A673 (cell line): ENCODE measurements at regions not wholly inside any gene's neighbourhood (a gene's known extent, or its start where the extent isn't known, plus 50 kb on each side); places are given as distances from the start of the nearest gene placed in this dataset.

Experiments
- BruUV-seq: library from RNA; stranded (reverse); fragments of 400-500 nt; replicated peaks from 2 replicates; lab custom pipeline; 2021; lab: Mats Ljungman, UMichigan
- CTCF ChIA-PET: fragments of 300-600 bp; sonication (Branson Sonifier 250); formaldehyde crosslinking; loops from one replicate; lab custom pipeline; 2022; ENCODE audit warnings: antibody characterized with exemption; lab: Charles Lee
- POLR2A ChIA-PET: fragments of 300-600 bp; sonication (Branson Sonifier 250); formaldehyde crosslinking; loops from one replicate; lab custom pipeline; 2022; ENCODE audit warnings: antibody characterized with exemption; ENCODE audit not compliant: low non-redundant PET; lab: Charles Lee
- DNase-seq: peaks from one replicate; pipeline ENCODE4 v3.0.0-alpha.2; 2015; ENCODE audit warnings: low spot score
- H3K27ac ChIP-seq: fragments of 200-600 bp; sonication (generic); 2 replicates; pipeline ENCODE4 v1.5.1; 2016; ENCODE audit warnings: mixed run types, low read depth, mild to moderate bottlenecking, mixed read lengths, antibody characterized with exemption, low read length; ENCODE audit not compliant: poor library complexity, severe bottlenecking
- H3K27me3 ChIP-seq: fragments of 200-600 bp; sonication (generic); replicated peaks from 2 replicates; pipeline ENCODE4 v1.6.1; 2017; ENCODE audit warnings: mixed run types, low read depth, mild to moderate bottlenecking, mixed read lengths, antibody characterized with exemption, low read length; ENCODE audit not compliant: insufficient read depth, poor library complexity
- H3K36me3 ChIP-seq: fragments of 200-600 bp; sonication (generic); 2 replicates; pipeline ENCODE4 v1.6.1; 2016; ENCODE audit warnings: mixed run types, mild to moderate bottlenecking, mixed read lengths, antibody characterized with exemption, low read length; ENCODE audit not compliant: insufficient read depth, poor library complexity, severe bottlenecking
- H3K4me1 ChIP-seq: fragments of 200-600 bp; sonication (generic); 2 replicates; pipeline ENCODE4 v1.6.1; 2017; ENCODE audit warnings: mixed run types, mild to moderate bottlenecking, mixed read lengths, antibody characterized with exemption, low read length; ENCODE audit not compliant: insufficient read depth, poor library complexity, severe bottlenecking
- H3K4me3 ChIP-seq: fragments of 200-600 bp; sonication (generic); 2 replicates; pipeline ENCODE4 v1.5.1; 2016; ENCODE audit warnings: low read depth, mixed run types, mild to moderate bottlenecking, mixed read lengths, low read length; ENCODE audit not compliant: poor library complexity, severe bottlenecking
- H3K9me3 ChIP-seq: fragments of 200-600 bp; sonication (generic); 2 replicates; pipeline ENCODE4 v1.6.1; 2016; ENCODE audit warnings: mixed run types, low read depth, mild to moderate bottlenecking, mixed read lengths, antibody characterized with exemption, low read length; ENCODE audit not compliant: poor library complexity, severe bottlenecking
- CTCF ChIP-seq: fragments of 300-800, 200-600 bp; sonication (generic); conservative IDR thresholded peaks from 2 replicates; pipeline ENCODE4 v1.5.1; 2017; ENCODE audit warnings: low read depth, mild to moderate bottlenecking, antibody characterized with exemption, low read length, moderate library complexity, mixed read lengths
- EZH2 ChIP-seq: fragments of 200-600 bp; sonication (generic); IDR thresholded peaks from 2 replicates; pipeline ENCODE4 v1.6.1; 2017; ENCODE audit warnings: borderline replicate concordance, low read depth, mild to moderate bottlenecking, mixed read lengths, antibody characterized with exemption, low read length; ENCODE audit not compliant: poor library complexity, severe bottlenecking
- intact Hi-C: fragments of 100-400 bp; cut with micrococcal nuclease; formaldehyde crosslinking; loops from one replicate; pipeline ENCODE4 v1.10.0; 2022; ENCODE audit not compliant: unreplicated experiment

GRCh38 chr3:165440380-165440779 lies 244.2 kb upstream of the SLITRK3 start:
- POLR2A ChIA-PET, result no interaction called here
- CTCF ChIA-PET, result no interaction called here
- BruUV-seq, result no TSS peak

GRCh38 chr3:165439765-165440164 lies 243.6 kb upstream of the SLITRK3 start:
- Histone ChIP-seq H3K27ac (no peak overlapping the region), H3K9me3 (no peaks in the 10 kb centered on the region), H3K36me3 (no peaks in the 10 kb centered on the region), H3K4me1 (no peaks in the 10 kb centered on the region), H3K27me3 (no peaks in the 10 kb centered on the region), H3K4me3 (no peak overlapping the region)
- no TSS peak for BruUV-seq
- ChIA-PET POLR2A (no interaction called here), CTCF (no interaction called here)
- peak; percentile 1 for DNase-seq
- TF ChIP-seq EZH2, result no peak
- no peak for TF ChIP-seq CTCF
- intact Hi-C loops, result no loop called here

More at GRCh38 chr3:165440380-165440779, 244.2 kb upstream of the SLITRK3 start:
- DNase-seq, result no peak
- H3K4me1 ChIP-seq, result no peaks in the 10 kb centered on the region
- H3K27me3 ChIP-seq, result no peaks in the 10 kb centered on the region
- no peak overlapping the region for H3K27ac ChIP-seq
- intact Hi-C loops, result no loop called here
- H3K9me3 ChIP-seq, result no peaks in the 10 kb centered on the region
- no peaks in the 10 kb centered on the region for H3K36me3 ChIP-seq
- TF ChIP-seq CTCF, result no peak
- TF ChIP-seq EZH2, result no peak
- H3K4me3 ChIP-seq, result no peak overlapping the region

GRCh38 chr3:165434516-165434915 lies 238.3 kb upstream of the SLITRK3 start:
- CTCF ChIA-PET, result no interaction called here
- H3K4me1 ChIP-seq, result no peaks in the 10 kb centered on the region
- no peak for TF ChIP-seq EZH2
- no peak for TF ChIP-seq CTCF
- no peaks in the 10 kb centered on the region for H3K36me3 ChIP-seq
- intact Hi-C loops, result no loop called here
- no peaks in the 10 kb centered on the region for H3K27me3 ChIP-seq
- no peaks in the 10 kb centered on the region for H3K9me3 ChIP-seq
- POLR2A ChIA-PET, result no interaction called here
- H3K27ac ChIP-seq, result no peak overlapping the region
- H3K4me3 ChIP-seq, result no peak overlapping the region
- no TSS peak for BruUV-seq
- DNase-seq, result no peak
